Lung (tissue), 11 donors: ENCODE measurements at regions not wholly inside any gene's neighbourhood (a gene's known extent, or its start where the extent isn't known, plus 50 kb on each side); places are given as distances from the start of the nearest gene placed in this dataset.

ENCODE experiments used
- ATAC-seq: fragments of 200-7000 bp; cut with Tn5 transposase; one replicate; pipeline ENCODE4 v1.9.1; 2020; ENCODE audit warnings: moderate number of reproducible peaks; ENCODE audit not compliant: insufficient read depth, low FRiP score
- DNase-seq, 3 donors: peaks; one replicate each; pipeline ENCODE4 v3.0.0-alpha.2; 2013 to 2017
- H3K27ac ChIP-seq, 2 donors: one replicate each; pipeline ENCODE4 v1.5.1; 2013; ENCODE audit warnings: mild to moderate bottlenecking in 2 of 2, moderate library complexity in 2 of 2, control low read depth in 1 of 2, inconsistent platforms in 1 of 2, low read depth in 1 of 2, low read length in 1 of 2
- H3K27me3 ChIP-seq, 3 donors: one replicate each; pipeline ENCODE4 v1.5.1; 2013; ENCODE audit warnings: low read length in 2 of 3; ENCODE audit not compliant: control insufficient read depth in 3 of 3, insufficient read depth in 3 of 3
- H3K36me3 ChIP-seq, 4 donors: one replicate each; pipeline ENCODE4 v1.5.1; 2013; ENCODE audit warnings: low read length in 4 of 4, mild to moderate bottlenecking in 1 of 4, moderate library complexity in 1 of 4; ENCODE audit not compliant: control insufficient read depth in 4 of 4, insufficient read depth in 4 of 4
- H3K4me1 ChIP-seq, 5 donors: one replicate each; pipeline ENCODE4 v1.5.1; 2013; ENCODE audit warnings: low read length in 5 of 5, mild to moderate bottlenecking in 2 of 5, moderate library complexity in 1 of 5; ENCODE audit not compliant: control insufficient read depth in 5 of 5, insufficient read depth in 5 of 5
- H3K4me3 ChIP-seq: one replicate; pipeline ENCODE4 v1.5.1; 2013; ENCODE audit warnings: mild to moderate bottlenecking, control low read depth, moderate library complexity
- H3K9ac ChIP-seq, 2 donors: one replicate each; pipeline ENCODE4 v1.5.1; 2013; ENCODE audit warnings: low read length in 2 of 2, control low read depth in 1 of 2; ENCODE audit not compliant: insufficient read depth in 1 of 2
- H3K9me3 ChIP-seq, 4 donors: one replicate each; pipeline ENCODE4 v1.5.1; 2013; ENCODE audit warnings: low read length in 3 of 4, mild to moderate bottlenecking in 1 of 4, moderate library complexity in 1 of 4; ENCODE audit not compliant: control insufficient read depth in 4 of 4, insufficient read depth in 3 of 4
- CTCF ChIP-seq: IDR thresholded peaks from 2 replicates; pipeline ENCODE4 v1.5.1; 2012; ENCODE audit warnings: mild to moderate bottlenecking; ENCODE audit errors: control extremely low read depth, extremely low read depth
- WGBS, 2 donors: extraction: QIAGEN DNeasy Blood & Tissue Kit; methylation state at CpG; one replicate each; pipeline ENCODE4 v1.1.7; 2013; 5-methylcytosine and 5-hydroxymethylcytosine counted together
- donor health status: control.
- donor health status: control.
- donor health status: Bipolar disorder and iron deficiency.
- donor health status: healthy.
- donor health status: DM: yes; HTN: yes; CAD: no.

- H3K4me1 ChIP-seq: peaks cover 0 to 7% (median 0%) of the 10 kb centered on the region in 5 donors
- no peak overlapping the region for H3K27ac ChIP-seq
- DNase-seq: no peak
- TF ChIP-seq CTCF: no peak
- 73 to 83% methylated on average over 4 of the region's 4 CpGs for WGBS, 2 donors
- H3K9me3 ChIP-seq: peaks cover 0 to 3% (median 0%) of the 10 kb centered on the region in 4 donors
- ATAC-seq: no peak
- no peak overlapping the region for H3K9ac ChIP-seq
- H3K36me3 ChIP-seq: no peaks in the 10 kb centered on the region
- H3K27me3 ChIP-seq: no peaks in the 10 kb centered on the region
- no peak overlapping the region for H3K4me3 ChIP-seq
These were observed 255.4 kb upstream of the PLXNA2 start for GRCh38 chr1:208499601-208500000.

- Histone ChIP-seq H3K27ac (no peak overlapping the region), H3K9ac (no peak overlapping the region), H3K4me3 (no peak overlapping the region), H3K9me3 (peaks cover 0 to 3% (median 0%) of the 10 kb centered on the region in 4 donors), H3K4me1 (peaks cover 0 to 7% (median 0%) of the 10 kb centered on the region in 5 donors), H3K36me3 (no peaks in the 10 kb centered on the region), H3K27me3 (no peaks in the 10 kb centered on the region)
- 57 to 67% methylated on average over 2 of the region's 2 CpGs for WGBS, 2 donors
- TF ChIP-seq CTCF: no peak
- ATAC-seq: no peak
- DNase-seq: peak in 2 of 3 donors; percentile 7 to 16
These were observed 256.2 kb upstream of the PLXNA2 start for GRCh38 chr1:208500375-208500774.

GRCh38 chr1:208501542-208501941 lies 257.4 kb upstream of the PLXNA2 start:
- Histone ChIP-seq H3K4me3 (no peak overlapping the region), H3K27ac (no peak overlapping the region), H3K9me3 (peaks cover 0 to under 1% (median 0%) of the 10 kb centered on the region in 4 donors), H3K9ac (no peak overlapping the region), H3K36me3 (no peaks in the 10 kb centered on the region), H3K4me1 (peaks cover 0 to 2% (median 0%) of the 10 kb centered on the region in 5 donors), H3K27me3 (no peaks in the 10 kb centered on the region)
- TF ChIP-seq CTCF: no peak
- 69 to 78% methylated on average over 2 of the region's 2 CpGs for WGBS, 2 donors
- ATAC-seq (no peak), DNase-seq (no peak)

- no peaks in the 10 kb centered on the region for H3K9me3 ChIP-seq
- 78 to 80% methylated on average over 8 of the region's 8 CpGs for WGBS, 2 donors
- DNase-seq (no peak), ATAC-seq (no peak)
- no peak for TF ChIP-seq CTCF
- H3K4me1 ChIP-seq: no peaks in the 10 kb centered on the region
- no peak overlapping the region for H3K4me3 ChIP-seq
- no peaks in the 10 kb centered on the region for H3K27me3 ChIP-seq
- no peaks in the 10 kb centered on the region for H3K36me3 ChIP-seq
- H3K27ac ChIP-seq: no peak overlapping the region
- no peak overlapping the region for H3K9ac ChIP-seq
These were observed 259.6 kb upstream of the PLXNA2 start for GRCh38 chr1:208503787-208504186.
